NCI-H1930 (cell line): ENCODE measurements at regions not wholly inside any gene's neighbourhood (a gene's known extent, or its start where the extent isn't known, plus 50 kb on each side); places are given as distances from the start of the nearest gene placed in this dataset.

Source experiments
- DNase-seq, 2 experiments: peaks; one replicate each; lab custom pipeline; 2025; lab: John Stamatoyannopoulos, UW

DNA sequence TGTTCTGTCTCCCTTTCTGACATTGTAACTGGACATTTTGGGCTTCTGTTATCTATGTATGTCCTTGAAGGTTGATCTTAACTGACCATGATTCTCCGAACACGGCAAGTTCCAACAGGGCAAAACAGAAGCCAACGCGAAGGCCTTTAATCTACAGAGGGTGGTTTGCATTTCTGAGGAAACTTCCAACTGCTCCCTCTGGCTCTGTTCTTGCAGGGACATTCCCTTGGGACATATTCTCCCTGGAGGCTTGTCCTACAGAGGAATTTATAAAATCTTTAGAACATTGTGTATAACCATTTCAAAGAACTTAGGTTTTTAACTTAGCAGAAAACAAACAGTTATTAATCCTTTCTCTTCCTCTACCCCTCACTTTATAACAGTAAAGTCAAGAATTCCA is 189.0 kb upstream of the CDYL start:
- no peak for DNase-seq

DNA sequence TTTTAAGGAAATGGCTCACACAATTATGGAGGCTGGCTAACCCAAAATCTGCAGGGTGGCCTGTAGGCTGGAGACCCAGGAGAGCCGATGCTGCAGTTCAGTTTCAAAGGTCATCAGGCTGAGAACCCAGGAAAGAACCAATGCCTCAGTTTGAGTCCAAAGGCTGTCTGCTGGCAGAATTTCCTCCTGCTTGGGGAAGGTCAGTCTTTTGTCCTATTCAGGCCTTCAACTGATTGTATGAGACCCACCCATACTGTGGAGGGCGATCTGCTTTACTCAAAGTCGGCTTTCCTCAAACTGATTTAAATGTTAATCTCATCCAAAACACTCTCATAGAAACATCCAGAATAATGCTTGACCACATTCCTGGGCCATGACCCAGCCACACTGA is 189.7 kb upstream of the CDYL start:
- no peak for DNase-seq

- no peak for DNase-seq
Observed at GRCh38 chr6:4585682-4586468, 190.3 kb upstream of the CDYL start.

- no peak for DNase-seq
Observed at GRCh38 chr6:4584801-4585200, 191.4 kb upstream of the CDYL start.

- no peak for DNase-seq
Observed at GRCh38 chr6:4582506-4583417, 193.4 kb upstream of the CDYL start.

DNA sequence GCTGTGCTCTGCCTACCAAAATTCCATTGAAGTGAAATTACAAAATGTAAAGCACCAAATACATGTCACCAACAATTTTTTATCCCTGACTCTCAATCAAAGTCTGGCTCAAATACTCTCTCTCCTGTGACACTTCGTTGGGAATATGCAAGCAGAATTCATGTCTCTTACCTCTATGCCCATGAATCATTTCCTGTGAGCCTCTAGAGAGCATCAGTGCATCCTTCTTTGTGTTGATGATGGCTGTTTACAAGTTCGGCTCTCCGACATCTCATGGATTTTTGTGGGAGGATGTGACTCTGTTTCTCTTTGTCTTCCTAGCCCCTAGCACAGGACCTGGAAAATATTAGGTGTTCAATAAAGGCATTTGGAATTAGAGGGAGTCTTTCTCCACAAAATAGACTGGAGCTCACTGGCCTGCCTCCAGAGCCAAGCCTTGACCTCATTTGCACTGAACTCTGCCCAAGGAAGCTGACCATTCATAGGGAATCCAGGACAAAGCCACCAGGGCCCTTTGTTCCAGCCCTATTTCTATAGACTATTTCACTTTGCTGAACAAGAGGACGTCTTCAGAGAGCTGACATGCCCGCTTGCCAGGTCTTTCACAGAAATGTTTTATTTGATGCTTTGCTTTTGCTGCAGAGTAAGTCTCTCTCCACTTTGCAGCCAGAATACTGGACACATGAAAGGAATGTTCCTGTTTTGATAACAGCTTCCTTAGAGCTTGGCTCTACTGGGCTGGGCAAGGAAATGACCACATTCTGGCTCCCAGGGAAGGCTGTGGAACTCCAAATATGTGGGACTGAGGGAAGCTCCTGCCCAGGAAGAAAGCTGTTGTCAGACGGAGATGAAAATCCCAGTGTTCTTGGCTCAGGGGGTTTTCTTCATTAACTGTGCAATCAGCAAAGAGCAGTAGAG is 194.5 kb upstream of the CDYL start:
- no peak for DNase-seq

DNA sequence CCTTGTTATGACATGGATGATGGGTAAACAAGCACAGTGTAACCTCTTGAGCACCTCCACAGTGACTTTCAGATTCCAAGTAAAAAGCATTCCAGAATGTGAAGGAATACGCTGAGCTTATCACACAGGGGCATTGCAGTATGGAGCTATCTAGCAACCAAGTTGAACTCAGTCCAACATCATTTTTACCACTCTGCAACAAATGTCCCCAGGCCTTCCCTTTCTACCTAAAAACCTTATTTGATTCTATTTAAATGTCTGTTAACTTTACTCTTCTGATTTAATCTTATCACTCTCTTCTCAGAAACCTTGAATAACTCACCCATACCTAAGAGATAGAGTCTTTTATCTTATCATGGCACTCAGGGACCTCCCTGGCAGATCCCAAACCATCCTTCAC is 195.8 kb upstream of the CDYL start:
- DNase-seq, result no peak

- DNase-seq, result no peak
Observed at GRCh38 chr6:4577406-4577805, 198.8 kb upstream of the CDYL start.

DNA sequence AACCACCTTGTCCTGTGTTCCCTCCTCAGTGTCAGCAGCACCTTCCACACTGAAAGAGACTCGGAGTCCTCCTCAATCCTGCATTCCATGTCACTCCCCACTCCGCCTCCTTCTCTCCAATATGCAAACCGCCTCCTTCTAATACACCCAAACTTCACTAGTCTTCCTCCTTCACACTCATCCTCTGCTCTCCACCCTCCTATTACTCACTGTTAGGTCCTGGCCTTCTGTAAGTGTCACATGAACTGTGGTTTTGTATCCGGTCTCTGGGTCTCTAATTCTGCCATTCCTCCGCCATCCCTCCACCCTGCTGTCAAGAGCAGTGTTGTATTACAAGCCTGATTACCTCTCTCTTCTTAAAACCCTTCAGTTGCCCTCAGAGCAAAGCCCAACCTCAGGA is 200.5 kb upstream of the CDYL start:
- DNase-seq, result no peak

DNA sequence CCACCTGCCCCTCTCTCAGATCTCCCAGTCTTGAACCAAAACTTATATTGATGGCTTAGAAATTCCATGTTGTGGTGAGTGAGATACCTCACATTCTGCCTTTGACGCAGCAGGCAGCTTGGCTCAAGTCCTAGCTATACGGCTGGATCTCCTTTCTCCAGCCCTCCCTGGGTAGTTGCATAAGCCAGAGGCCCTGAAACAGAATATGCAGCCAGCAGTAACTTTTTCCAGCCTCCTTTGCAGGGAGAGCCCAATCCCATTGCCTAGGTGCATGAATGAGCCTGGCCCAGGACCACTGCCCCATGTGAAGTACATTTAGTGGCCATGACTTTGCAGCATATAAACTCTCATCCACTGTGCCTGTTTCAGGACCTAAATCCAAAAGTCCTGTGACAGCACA is 202.2 kb upstream of the CDYL start:
- DNase-seq, result no peak

- DNase-seq, result no peak
Observed at GRCh38 chr6:4571011-4571410, 205.2 kb upstream of the CDYL start.

DNA sequence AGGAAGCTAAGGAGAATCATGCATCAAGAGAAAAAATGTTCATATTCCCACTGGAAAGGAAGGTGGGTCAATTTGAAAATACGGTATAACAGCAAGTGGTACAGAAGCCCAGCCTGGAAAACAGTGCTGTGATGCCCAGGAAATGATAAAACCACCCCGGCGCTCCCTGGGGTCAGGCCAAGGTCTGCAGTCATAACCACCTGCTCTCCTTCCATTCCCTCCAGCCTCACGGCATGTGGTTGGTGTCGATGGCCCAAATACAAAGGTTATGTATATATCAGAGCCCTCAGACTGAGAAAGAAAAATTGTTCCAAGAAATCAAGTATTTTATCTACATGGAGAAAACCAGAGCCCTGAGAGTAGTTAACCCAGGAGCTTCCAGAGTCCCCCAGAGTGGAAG is 208.1 kb upstream of the CDYL start:
- DNase-seq, result no peak

DNA sequence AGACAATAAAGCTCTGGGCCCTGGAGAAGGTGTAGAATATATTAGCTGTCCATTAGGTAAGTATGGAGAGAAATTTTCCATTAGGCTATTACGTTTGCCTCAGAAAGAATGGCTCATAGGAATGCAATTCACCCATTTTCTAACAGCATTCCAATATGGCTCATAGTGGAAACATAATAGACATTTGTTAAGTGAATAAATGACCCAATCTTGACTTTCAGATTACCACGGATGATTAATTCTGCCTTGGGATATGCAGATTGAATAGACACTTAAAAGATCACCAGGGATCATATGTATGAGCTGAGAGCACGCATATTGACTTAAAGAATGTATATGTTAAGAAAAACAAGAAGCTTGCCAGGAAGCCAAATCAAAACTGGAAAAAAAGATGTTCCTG is 209.1 kb upstream of the CDYL start:
- DNase-seq, result no peak

- no peak for DNase-seq
Observed at GRCh38 chr6:4565301-4566250, 210.6 kb upstream of the CDYL start.

GRCh38 chr6:4564801-4565271 is 211.4 kb upstream of the CDYL start:
- no peak for DNase-seq

GRCh38 chr6:4563877-4564276 is 212.3 kb upstream of the CDYL start:
- no peak for DNase-seq

- DNase-seq, result no peak
Observed at GRCh38 chr6:4563156-4563555, 213.0 kb upstream of the CDYL start.

DNA sequence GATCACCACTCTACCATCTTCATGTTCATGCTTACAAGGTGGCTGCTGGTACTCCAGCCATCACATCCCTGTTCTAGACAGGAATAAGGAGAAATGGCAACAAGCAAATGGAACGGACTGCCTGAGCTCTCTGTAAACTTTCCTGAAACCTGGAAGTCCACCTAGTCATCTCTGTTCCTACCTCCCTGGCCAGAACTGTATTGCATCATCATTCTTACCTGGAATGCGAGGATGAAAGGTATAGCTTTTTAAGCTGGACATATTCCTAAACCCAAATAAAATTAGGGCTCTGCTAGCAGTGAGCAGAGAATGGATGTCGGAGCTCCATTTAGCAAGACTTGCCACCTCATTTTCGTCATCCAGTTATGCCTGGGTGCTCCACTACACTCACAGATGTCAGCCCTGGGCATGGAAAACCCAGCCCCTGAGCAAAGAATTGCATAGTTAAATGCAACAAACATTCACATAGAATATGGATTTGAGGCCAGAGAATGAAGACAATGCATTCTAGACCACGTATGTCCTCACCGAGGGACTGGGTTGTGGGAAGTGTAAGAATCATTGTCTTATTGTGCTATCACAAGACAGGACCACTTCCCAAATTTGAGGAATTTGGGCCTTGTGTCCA is 214.3 kb upstream of the CDYL start:
- no peak for DNase-seq

DNA sequence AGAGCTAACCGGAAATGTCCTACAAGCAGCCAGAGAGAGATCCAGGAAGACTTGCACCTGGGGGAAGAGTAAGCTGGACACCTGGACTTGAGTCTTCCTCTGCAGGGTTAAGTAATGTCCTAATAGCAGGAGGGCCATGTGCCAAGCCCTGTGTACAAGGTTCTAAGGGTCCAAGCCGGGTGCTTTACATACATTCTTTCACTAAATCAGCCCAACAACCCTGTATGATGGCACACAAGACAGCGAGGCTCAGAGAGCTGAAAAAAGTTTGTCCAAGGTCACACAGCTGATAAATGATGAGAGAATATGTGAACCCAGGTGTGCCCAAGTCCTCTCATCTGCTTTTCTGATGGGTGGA is 215.1 kb upstream of the CDYL start:
- DNase-seq, result no peak

GRCh38 chr6:4560221-4561077 is 215.8 kb upstream of the CDYL start:
- DNase-seq, result no peak
